Breast epithelium (tissue), 3 donors: ENCODE measurements at regions not wholly inside any gene's neighbourhood (a gene's known extent, or its start where the extent isn't known, plus 50 kb on each side); places are given as distances from the start of the nearest gene placed in this dataset.

Source experiments
- POLR2A ChIP-seq: fragments of 450-650 bp; IDR thresholded peaks from one replicate; pipeline ENCODE4 v1.6.1; 2016; ENCODE audit warnings: antibody characterized with exemption, mild to moderate bottlenecking, moderate library complexity
- POLR2AphosphoS5 ChIP-seq, 3 donors: sonication (generic); formaldehyde crosslinking; IDR thresholded peaks; one replicate each; pipeline ENCODE4 v1.6.1; 2017; ENCODE audit warnings: antibody characterized with exemption in 3 of 3
- TF ChIP-seq, protein P1 (sequence below), 3 donors: fragments of 450-650 bp; IDR thresholded peaks; one replicate each; pipeline ENCODE4 v1.5.1; 2016 to 2017; ENCODE audit warnings: antibody characterized with exemption in 3 of 3, mild to moderate bottlenecking in 3 of 3, moderate library complexity in 3 of 3

DNA sequence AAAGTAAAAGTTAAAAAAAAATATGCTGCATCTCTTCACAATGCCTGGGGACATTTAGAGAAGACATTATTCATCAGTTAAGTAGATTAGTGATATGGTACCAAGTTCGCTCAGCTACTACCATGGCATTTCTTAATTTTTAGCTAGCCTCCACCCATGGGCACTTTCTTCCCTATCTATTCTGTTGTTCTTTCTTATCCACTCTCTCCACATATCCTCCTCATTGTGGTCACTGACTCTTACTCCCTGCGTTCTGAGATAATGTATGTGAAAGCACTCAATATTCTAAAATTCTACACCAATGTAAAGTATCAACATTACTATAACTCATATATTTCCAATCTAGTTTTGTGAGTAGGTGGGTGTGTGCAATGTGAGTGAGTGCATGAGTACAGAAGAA is 609.7 kb upstream of the DAB2 start:
- TF ChIP-seq, protein P1, sequence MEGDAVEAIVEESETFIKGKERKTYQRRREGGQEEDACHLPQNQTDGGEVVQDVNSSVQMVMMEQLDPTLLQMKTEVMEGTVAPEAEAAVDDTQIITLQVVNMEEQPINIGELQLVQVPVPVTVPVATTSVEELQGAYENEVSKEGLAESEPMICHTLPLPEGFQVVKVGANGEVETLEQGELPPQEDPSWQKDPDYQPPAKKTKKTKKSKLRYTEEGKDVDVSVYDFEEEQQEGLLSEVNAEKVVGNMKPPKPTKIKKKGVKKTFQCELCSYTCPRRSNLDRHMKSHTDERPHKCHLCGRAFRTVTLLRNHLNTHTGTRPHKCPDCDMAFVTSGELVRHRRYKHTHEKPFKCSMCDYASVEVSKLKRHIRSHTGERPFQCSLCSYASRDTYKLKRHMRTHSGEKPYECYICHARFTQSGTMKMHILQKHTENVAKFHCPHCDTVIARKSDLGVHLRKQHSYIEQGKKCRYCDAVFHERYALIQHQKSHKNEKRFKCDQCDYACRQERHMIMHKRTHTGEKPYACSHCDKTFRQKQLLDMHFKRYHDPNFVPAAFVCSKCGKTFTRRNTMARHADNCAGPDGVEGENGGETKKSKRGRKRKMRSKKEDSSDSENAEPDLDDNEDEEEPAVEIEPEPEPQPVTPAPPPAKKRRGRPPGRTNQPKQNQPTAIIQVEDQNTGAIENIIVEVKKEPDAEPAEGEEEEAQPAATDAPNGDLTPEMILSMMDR (IDR thresholded peaks at IDR 0.05) = no peak
- TF ChIP-seq POLR2AphosphoS5 (IDR thresholded peaks at IDR 0.05) (no peak), POLR2A (no peak)
